ENCODE measurements at regions not wholly inside any gene's neighbourhood (a gene's known extent, or its start where the extent isn't known, plus 50 kb on each side); places are given as distances from the start of the nearest gene placed in this dataset.

DNA sequence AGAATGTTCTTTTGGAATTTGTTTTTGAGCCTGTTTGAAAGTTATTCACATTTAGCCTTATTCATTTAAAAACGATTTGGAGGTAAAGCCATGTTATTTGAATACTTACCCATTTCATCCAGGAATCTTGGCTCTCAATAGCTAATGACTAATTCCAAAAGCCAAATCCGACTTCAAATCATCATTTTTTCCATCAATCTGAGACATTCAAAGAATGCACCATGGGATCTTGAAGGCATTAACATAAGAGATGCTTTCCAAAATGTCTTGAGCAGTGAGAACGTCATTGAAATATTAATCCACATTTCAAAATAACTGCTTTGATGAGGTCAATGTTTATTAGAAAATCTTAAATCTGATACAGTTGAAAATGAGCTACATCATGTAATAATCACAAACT, 617.0 kb upstream of the RORB start:
- ChIA-PET CTCF (no interaction called here), POLR2A (no interaction called here)
- Mint-ChIP-seq H3K4me3 (no peak overlapping the region), H3K4me1 (no peaks in the 10 kb centered on the region), H3K27me3 (no peaks in the 10 kb centered on the region), H3K27ac (no peak overlapping the region), H3K9me3 (ENCODE audit: insufficient read depth) (peaks cover 2% of the 10 kb centered on the region)
- 56% methylated on average over 1 of the region's 3 CpGs for WGBS (ENCODE audit: insufficient coverage)
- Histone ChIP-seq H3K79me2 (ENCODE audit: control insufficient read depth, insufficient read depth, low read length) (no peaks in the 10 kb centered on the region), H3K9ac (ENCODE audit: low read length) (no peak overlapping the region), H3K36me3 (replicated peaks in 1 of 2; ENCODE audit: control extremely low read depth in 1 of 2, control insufficient read depth in 1 of 2, extremely low read depth in 1 of 2, insufficient read depth in 2 of 2, low read length in 1 of 2) (no peaks in the 10 kb centered on the region), H4K20me1 (ENCODE audit: control insufficient read depth, insufficient read depth, low read length, poor library complexity, severe bottlenecking) (no peaks in the 10 kb centered on the region), H3K27me3 (replicated peaks in 1 of 4; ENCODE audit: control extremely low read depth in 1 of 4, control insufficient read depth in 3 of 4, insufficient read depth in 4 of 4, low read length in 3 of 4) (no peaks in the 10 kb centered on the region), H3K9me3 (ENCODE audit: control extremely low read depth in 1 of 3, control insufficient read depth in 2 of 3, insufficient read depth in 1 of 3, low read length in 2 of 3) (no peaks in the 10 kb centered on the region), H3K4me2 (replicated peaks; ENCODE audit: low read depth, low read length, poor library complexity, severe bottlenecking) (no peak overlapping the region), H3K27ac (ENCODE audit: low read length in 2 of 2) (no peak overlapping the region), H3K4me1 (ENCODE audit: control insufficient read depth in 2 of 2, insufficient read depth in 2 of 2, low read length in 2 of 2) (no peaks in the 10 kb centered on the region), H3K4me3 (ENCODE audit: control extremely low read depth in 1 of 5, extremely low read depth in 1 of 5, insufficient read depth in 1 of 5, low read depth in 2 of 5, low read length in 4 of 5) (no peak overlapping the region), H2AFZ (ENCODE audit: insufficient read depth, low read depth, low read length, poor library complexity, severe bottlenecking) (no peak overlapping the region)
- DNase-seq (no peak), ATAC-seq (ENCODE audit: low read depth) (no peak)
- no peak for TF ChIP-seq EZH2 (IDR thresholded peaks at IDR 0.05; ENCODE audit: borderline replicate concordance, insufficient read depth, low read depth, low read length, poor library complexity, severe bottlenecking)
- TF ChIP-seq, protein P1, sequence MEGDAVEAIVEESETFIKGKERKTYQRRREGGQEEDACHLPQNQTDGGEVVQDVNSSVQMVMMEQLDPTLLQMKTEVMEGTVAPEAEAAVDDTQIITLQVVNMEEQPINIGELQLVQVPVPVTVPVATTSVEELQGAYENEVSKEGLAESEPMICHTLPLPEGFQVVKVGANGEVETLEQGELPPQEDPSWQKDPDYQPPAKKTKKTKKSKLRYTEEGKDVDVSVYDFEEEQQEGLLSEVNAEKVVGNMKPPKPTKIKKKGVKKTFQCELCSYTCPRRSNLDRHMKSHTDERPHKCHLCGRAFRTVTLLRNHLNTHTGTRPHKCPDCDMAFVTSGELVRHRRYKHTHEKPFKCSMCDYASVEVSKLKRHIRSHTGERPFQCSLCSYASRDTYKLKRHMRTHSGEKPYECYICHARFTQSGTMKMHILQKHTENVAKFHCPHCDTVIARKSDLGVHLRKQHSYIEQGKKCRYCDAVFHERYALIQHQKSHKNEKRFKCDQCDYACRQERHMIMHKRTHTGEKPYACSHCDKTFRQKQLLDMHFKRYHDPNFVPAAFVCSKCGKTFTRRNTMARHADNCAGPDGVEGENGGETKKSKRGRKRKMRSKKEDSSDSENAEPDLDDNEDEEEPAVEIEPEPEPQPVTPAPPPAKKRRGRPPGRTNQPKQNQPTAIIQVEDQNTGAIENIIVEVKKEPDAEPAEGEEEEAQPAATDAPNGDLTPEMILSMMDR (IDR thresholded peaks at IDR 0.05) = no peak
- intact Hi-C loops (cut with micrococcal nuclease) = no loop called here

DNA sequence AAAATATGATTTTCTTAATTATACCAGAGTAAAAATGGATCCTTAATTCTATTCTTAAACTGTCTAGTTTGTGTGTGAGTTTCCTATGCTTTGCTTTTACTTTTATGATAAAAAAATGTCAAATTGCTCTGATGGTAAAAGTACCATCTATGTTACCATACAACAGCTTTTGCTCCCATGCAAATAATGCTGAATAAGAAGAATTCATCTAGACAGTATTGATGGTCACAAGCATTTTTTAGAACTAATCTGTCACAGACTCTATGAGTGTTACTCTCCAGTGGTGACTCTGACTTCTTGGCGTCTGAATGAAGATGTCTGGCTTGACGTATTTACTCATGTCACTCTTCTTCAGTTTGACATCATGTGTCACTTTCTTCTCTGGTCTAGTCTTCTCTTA, 608.1 kb upstream of the RORB start:
- DNase-seq (no peak), ATAC-seq (ENCODE audit: low read depth) (no peak)
- no peak overlapping the region for H2AFZ ChIP-seq (ENCODE audit: insufficient read depth, low read depth, low read length, poor library complexity, severe bottlenecking)
- H4K20me1 ChIP-seq (ENCODE audit: control insufficient read depth, insufficient read depth, low read length, poor library complexity, severe bottlenecking) = no peaks in the 10 kb centered on the region
- no peak overlapping the region for H3K27ac Mint-ChIP-seq
- H3K4me3 ChIP-seq (ENCODE audit: control extremely low read depth in 1 of 5, extremely low read depth in 1 of 5, insufficient read depth in 1 of 5, low read depth in 2 of 5, low read length in 4 of 5) = no peak overlapping the region
- no peaks in the 10 kb centered on the region for H3K4me1 Mint-ChIP-seq
- no peak overlapping the region for H3K4me2 ChIP-seq (replicated peaks; ENCODE audit: low read depth, low read length, poor library complexity, severe bottlenecking)
- H3K27ac ChIP-seq (ENCODE audit: low read length in 2 of 2) = no peak overlapping the region
- H3K9me3 ChIP-seq (ENCODE audit: control extremely low read depth in 1 of 3, control insufficient read depth in 2 of 3, insufficient read depth in 1 of 3, low read length in 2 of 3) = no peaks in the 10 kb centered on the region
- no peak overlapping the region for H3K9ac ChIP-seq (ENCODE audit: low read length)
- no peaks in the 10 kb centered on the region for H3K27me3 ChIP-seq (replicated peaks in 1 of 4; ENCODE audit: control extremely low read depth in 1 of 4, control insufficient read depth in 3 of 4, insufficient read depth in 4 of 4, low read length in 3 of 4)
- 100% methylated on average over 2 of the region's 2 CpGs for WGBS (ENCODE audit: insufficient coverage)
- no peaks in the 10 kb centered on the region for H3K4me1 ChIP-seq (ENCODE audit: control insufficient read depth in 2 of 2, insufficient read depth in 2 of 2, low read length in 2 of 2)
- H3K36me3 ChIP-seq (replicated peaks in 1 of 2; ENCODE audit: control extremely low read depth in 1 of 2, control insufficient read depth in 1 of 2, extremely low read depth in 1 of 2, insufficient read depth in 2 of 2, low read length in 1 of 2) = no peaks in the 10 kb centered on the region
- H3K4me3 Mint-ChIP-seq = no peak overlapping the region
- no peaks in the 10 kb centered on the region for H3K79me2 ChIP-seq (ENCODE audit: control insufficient read depth, insufficient read depth, low read length)
- ChIA-PET CTCF (no interaction called here), POLR2A (no interaction called here)
- intact Hi-C loops (cut with micrococcal nuclease) = no loop called here
- no peaks in the 10 kb centered on the region for H3K27me3 Mint-ChIP-seq
- H3K9me3 Mint-ChIP-seq (ENCODE audit: insufficient read depth) = no peaks in the 10 kb centered on the region
- TF ChIP-seq, protein P1 (IDR thresholded peaks at IDR 0.05) = no peak
- TF ChIP-seq EZH2 (IDR thresholded peaks at IDR 0.05; ENCODE audit: borderline replicate concordance, insufficient read depth, low read depth, low read length, poor library complexity, severe bottlenecking) = no peak
